Mesendoderm (in vitro differentiated cells): ENCODE measurements at regions not wholly inside any gene's neighbourhood (a gene's known extent, or its start where the extent isn't known, plus 50 kb on each side); places are given as distances from the start of the nearest gene placed in this dataset.

Experiments used
- DNase-seq: peaks from one replicate; pipeline ENCODE4 v3.0.0; 2013
- H2AK5ac ChIP-seq: 2 replicates; pipeline ENCODE4 v1.6.1; 2013; ENCODE audit warnings: low read length, inconsistent platforms
- H2BK120ac ChIP-seq: 2 replicates; pipeline ENCODE4 v1.6.1; 2013; ENCODE audit warnings: low read depth, mild to moderate bottlenecking, low read length, moderate library complexity, mixed read lengths
- H2BK15ac ChIP-seq: replicated peaks from 2 replicates; pipeline ENCODE4 v1.6.1; 2013; ENCODE audit warnings: low read depth, mild to moderate bottlenecking, moderate library complexity
- H2BK5ac ChIP-seq: 2 replicates; pipeline ENCODE4 v1.6.1; 2013; ENCODE audit warnings: low read length, inconsistent platforms
- H3K18ac ChIP-seq: 2 replicates; pipeline ENCODE4 v1.6.1; 2013; ENCODE audit warnings: mild to moderate bottlenecking, low read length, mixed read lengths
- H3K23ac ChIP-seq: one replicate; pipeline ENCODE4 v1.6.1; 2013; ENCODE audit warnings: low read length
- H3K27ac ChIP-seq: 2 replicates; pipeline ENCODE4 v1.5.1; 2013; ENCODE audit warnings: low read depth, mild to moderate bottlenecking, inconsistent platforms, low read length, moderate library complexity
- H3K27me3 ChIP-seq: 2 replicates; pipeline ENCODE4 v1.6.1; 2013; ENCODE audit warnings: low read length, control low read depth, mild to moderate bottlenecking, inconsistent platforms; ENCODE audit not compliant: insufficient read depth, poor library complexity
- H3K36me3 ChIP-seq: 2 replicates; pipeline ENCODE4 v1.6.1; 2013; ENCODE audit warnings: low read length, inconsistent platforms; ENCODE audit not compliant: control insufficient read depth, insufficient read depth
- H3K4ac ChIP-seq: one replicate; pipeline ENCODE4 v1.6.1; 2013; ENCODE audit warnings: low read depth, mild to moderate bottlenecking, low read length, moderate library complexity
- H3K4me1 ChIP-seq: 2 replicates; pipeline ENCODE4 v1.6.1; 2013; ENCODE audit warnings: low read depth, low read length, inconsistent platforms; ENCODE audit not compliant: control insufficient read depth
- H3K4me2 ChIP-seq: 2 replicates; pipeline ENCODE4 v1.6.1; 2013; ENCODE audit warnings: low read length
- H3K4me3 ChIP-seq: 2 replicates; pipeline ENCODE4 v1.5.1; 2013; ENCODE audit warnings: mild to moderate bottlenecking, low read length
- H3K56ac ChIP-seq: one replicate; pipeline ENCODE4 v1.6.1; 2013; ENCODE audit warnings: low read length
- H3K79me1 ChIP-seq: 2 replicates; pipeline ENCODE4 v1.6.1; 2013; ENCODE audit warnings: low read length, inconsistent platforms
- H3K79me2 ChIP-seq: 2 replicates; pipeline ENCODE4 v1.6.1; 2013; ENCODE audit warnings: mild to moderate bottlenecking, low read length; ENCODE audit not compliant: control insufficient read depth, insufficient read depth
- H3K9ac ChIP-seq: 2 replicates; pipeline ENCODE4 v1.6.1; 2013; ENCODE audit warnings: low read length, inconsistent platforms
- H4K5ac ChIP-seq: one replicate; pipeline ENCODE4 v1.6.1; 2013; ENCODE audit warnings: low read length
- H4K8ac ChIP-seq: one replicate; pipeline ENCODE4 v1.6.1; 2013; ENCODE audit warnings: low read depth, mild to moderate bottlenecking, control low read depth, low read length, moderate library complexity
- WGBS: extraction: QIAGEN DNeasy Blood & Tissue Kit; methylation state at CpG from one replicate; pipeline ENCODE4 v1.1.7; 2013; ENCODE audit warnings: low lambda C conversion rate, missing lambda C conversion rate; ENCODE audit not compliant: insufficient coverage; ENCODE audit errors: extremely low coverage; 5-methylcytosine and 5-hydroxymethylcytosine counted together

GRCh38 chr11:29319210-29319609, 697.6 kb downstream of the KCNA4 start:
- Histone ChIP-seq H2BK15ac (no peak overlapping the region), H2BK120ac (no peak overlapping the region), H3K36me3 (no peaks in the 10 kb centered on the region), H4K8ac (no peak overlapping the region), H3K27me3 (no peaks in the 10 kb centered on the region), H3K79me1 (no peaks in the 10 kb centered on the region), H3K4ac (no peak overlapping the region), H3K4me1 (no peaks in the 10 kb centered on the region), H3K4me2 (no peak overlapping the region), H2BK5ac (no peak overlapping the region), H3K27ac (no peak overlapping the region), H3K18ac (no peak overlapping the region), H4K5ac (no peak overlapping the region), H3K4me3 (no peak overlapping the region), H3K79me2 (no peaks in the 10 kb centered on the region), H3K56ac (no peak overlapping the region), H2AK5ac (no peak overlapping the region), H3K9ac (no peak overlapping the region), H3K23ac (no peak overlapping the region)
- no peak for DNase-seq
- WGBS, result no CpG with 5 or more reads among the region's 1 CpG

DNA sequence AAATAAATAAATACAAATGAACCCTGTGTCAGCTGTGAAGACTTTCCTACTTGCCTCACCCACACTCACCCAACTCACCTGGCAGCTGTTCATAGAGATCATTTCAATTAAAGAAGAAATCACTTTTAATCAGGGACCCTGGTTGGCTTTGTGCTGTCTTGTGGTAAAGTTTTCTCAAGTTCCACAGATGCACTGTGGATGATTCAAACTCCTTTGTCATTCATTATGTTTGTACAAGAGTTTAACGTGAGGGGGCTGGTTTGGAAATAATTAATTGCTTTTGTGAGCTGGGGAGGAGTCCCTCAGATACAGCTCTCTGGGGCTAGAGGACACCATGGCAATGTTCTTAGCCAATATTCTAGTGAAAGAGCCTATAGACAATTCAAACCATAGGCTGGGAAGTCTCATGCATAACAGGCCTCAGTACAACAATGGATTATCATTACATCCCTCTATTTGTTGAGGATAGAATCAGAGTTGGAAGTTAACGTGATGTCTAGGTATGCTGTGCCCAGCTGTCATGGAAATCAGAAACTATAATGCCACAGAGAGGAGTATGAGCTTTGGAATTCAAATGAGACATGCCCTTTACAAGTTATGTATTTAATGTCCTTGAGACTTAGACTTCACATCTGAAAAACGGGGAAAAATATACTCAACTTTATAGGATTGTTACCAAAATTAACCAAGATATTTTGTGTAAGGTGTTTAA, 698.5 kb downstream of the KCNA4 start:
- no peak overlapping the region for H4K5ac ChIP-seq
- H2BK120ac ChIP-seq, result no peak overlapping the region
- H3K4me2 ChIP-seq, result no peak overlapping the region
- no peak overlapping the region for H3K4me3 ChIP-seq
- H3K18ac ChIP-seq, result no peak overlapping the region
- no peak overlapping the region for H3K9ac ChIP-seq
- H2AK5ac ChIP-seq, result no peak overlapping the region
- no peaks in the 10 kb centered on the region for H3K36me3 ChIP-seq
- no peak overlapping the region for H4K8ac ChIP-seq
- H3K79me2 ChIP-seq, result no peaks in the 10 kb centered on the region
- WGBS, result no CpG with 5 or more reads among the region's 3 CpGs
- H2BK5ac ChIP-seq, result no peak overlapping the region
- no peaks in the 10 kb centered on the region for H3K4me1 ChIP-seq
- no peak overlapping the region for H3K4ac ChIP-seq
- H2BK15ac ChIP-seq, result no peak overlapping the region
- DNase-seq, result no peak
- H3K27ac ChIP-seq, result no peak overlapping the region
- no peaks in the 10 kb centered on the region for H3K27me3 ChIP-seq
- no peak overlapping the region for H3K23ac ChIP-seq
- H3K56ac ChIP-seq, result no peak overlapping the region
- no peaks in the 10 kb centered on the region for H3K79me1 ChIP-seq

DNA sequence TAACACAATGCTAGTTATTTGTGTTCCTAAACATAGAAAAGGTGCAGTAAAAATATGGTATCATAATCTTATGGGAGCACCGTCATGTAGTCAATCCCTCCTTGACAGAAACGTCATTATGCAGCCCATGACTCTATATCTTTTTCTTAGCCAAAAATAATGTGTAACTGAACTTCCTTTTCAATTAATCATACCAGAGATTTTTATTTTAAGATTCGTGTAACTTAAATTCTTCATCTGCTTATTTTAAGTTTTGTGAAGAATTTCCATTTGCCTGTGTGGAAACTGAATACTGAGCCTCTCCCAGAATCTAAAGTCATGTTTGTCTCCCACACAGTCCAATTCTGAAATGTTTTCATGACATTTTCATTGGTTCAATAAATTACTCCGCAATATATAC, 699.1 kb downstream of the KCNA4 start:
- no CpG with 5 or more reads among the region's 4 CpGs for WGBS
- H3K4me3 ChIP-seq, result no peak overlapping the region
- H3K79me2 ChIP-seq, result no peaks in the 10 kb centered on the region
- no peaks in the 10 kb centered on the region for H3K36me3 ChIP-seq
- no peak overlapping the region for H3K4ac ChIP-seq
- DNase-seq, result no peak
- H3K27me3 ChIP-seq, result no peaks in the 10 kb centered on the region
- no peak overlapping the region for H4K8ac ChIP-seq
- H2BK15ac ChIP-seq, result no peak overlapping the region
- no peak overlapping the region for H3K4me2 ChIP-seq
- H3K4me1 ChIP-seq, result no peaks in the 10 kb centered on the region
- no peak overlapping the region for H3K23ac ChIP-seq
- no peak overlapping the region for H3K9ac ChIP-seq
- H2BK5ac ChIP-seq, result no peak overlapping the region
- no peak overlapping the region for H2BK120ac ChIP-seq
- no peak overlapping the region for H3K56ac ChIP-seq
- H3K27ac ChIP-seq, result no peak overlapping the region
- no peak overlapping the region for H2AK5ac ChIP-seq
- no peak overlapping the region for H4K5ac ChIP-seq
- no peaks in the 10 kb centered on the region for H3K79me1 ChIP-seq
- H3K18ac ChIP-seq, result no peak overlapping the region

DNA sequence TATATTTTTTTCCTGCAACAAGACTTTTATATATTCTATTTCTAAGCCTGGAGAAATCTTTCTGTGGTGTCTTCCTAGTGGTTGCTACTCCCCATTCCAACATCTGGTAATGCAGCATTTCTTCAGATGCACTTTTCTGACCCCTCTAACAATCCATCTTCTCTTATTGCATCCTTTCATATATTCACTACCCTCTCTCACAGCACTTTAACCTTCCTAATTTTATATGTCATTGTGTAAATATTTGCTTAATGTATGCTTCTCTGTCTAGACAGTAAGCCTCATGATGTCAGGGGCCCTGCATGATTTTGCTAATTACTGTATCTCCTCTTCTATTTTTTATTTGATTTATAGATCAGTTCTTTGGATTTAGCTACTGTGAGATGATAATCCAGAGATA, 701.6 kb downstream of the KCNA4 start:
- no peaks in the 10 kb centered on the region for H3K79me2 ChIP-seq
- H3K9ac ChIP-seq, result no peak overlapping the region
- H3K79me1 ChIP-seq, result no peaks in the 10 kb centered on the region

GRCh38 chr11:29314211-29314610, 702.6 kb downstream of the KCNA4 start:
- H3K27me3 ChIP-seq, result no peaks in the 10 kb centered on the region
- H3K36me3 ChIP-seq, result no peaks in the 10 kb centered on the region
- no peak overlapping the region for H4K8ac ChIP-seq
- no CpG with 5 or more reads among the region's 1 CpG for WGBS
- no peak overlapping the region for H3K18ac ChIP-seq
- no peak overlapping the region for H2BK5ac ChIP-seq
- no peak overlapping the region for H3K23ac ChIP-seq
- H3K4me1 ChIP-seq, result no peaks in the 10 kb centered on the region
- no peak overlapping the region for H3K27ac ChIP-seq
- no peak overlapping the region for H3K4me3 ChIP-seq
- H2BK15ac ChIP-seq, result no peak overlapping the region
- no peak overlapping the region for H3K9ac ChIP-seq
- H3K79me2 ChIP-seq, result no peaks in the 10 kb centered on the region
- H2BK120ac ChIP-seq, result no peak overlapping the region
- no peak overlapping the region for H3K56ac ChIP-seq
- no peak overlapping the region for H2AK5ac ChIP-seq
- H4K5ac ChIP-seq, result no peak overlapping the region
- no peak overlapping the region for H3K4ac ChIP-seq
- no peak overlapping the region for H3K4me2 ChIP-seq
- no peaks in the 10 kb centered on the region for H3K79me1 ChIP-seq
- no peak for DNase-seq

More for the DNA sequence above, 701.6 kb downstream of the KCNA4 start:
- Histone ChIP-seq H3K27ac (no peak overlapping the region), H3K18ac (no peak overlapping the region), H2BK5ac (no peak overlapping the region), H2AK5ac (no peak overlapping the region), H3K4me1 (no peaks in the 10 kb centered on the region), H2BK15ac (no peak overlapping the region), H3K36me3 (no peaks in the 10 kb centered on the region), H4K5ac (no peak overlapping the region), H2BK120ac (no peak overlapping the region), H4K8ac (no peak overlapping the region), H3K27me3 (no peaks in the 10 kb centered on the region), H3K4me2 (no peak overlapping the region), H3K4ac (no peak overlapping the region), H3K4me3 (no peak overlapping the region), H3K23ac (no peak overlapping the region), H3K56ac (no peak overlapping the region)
- no peak for DNase-seq

GRCh38 chr11:29312812-29313211, 704.0 kb downstream of the KCNA4 start:
- Histone ChIP-seq H3K4me2 (no peak overlapping the region), H3K56ac (no peak overlapping the region), H2BK15ac (no peak overlapping the region), H3K4me3 (no peak overlapping the region), H3K4me1 (no peaks in the 10 kb centered on the region), H3K4ac (no peak overlapping the region), H3K27ac (no peak overlapping the region), H2AK5ac (no peak overlapping the region), H3K79me1 (no peaks in the 10 kb centered on the region), H3K23ac (no peak overlapping the region), H2BK5ac (no peak overlapping the region), H3K27me3 (no peaks in the 10 kb centered on the region), H3K9ac (no peak overlapping the region), H3K79me2 (no peaks in the 10 kb centered on the region), H4K5ac (no peak overlapping the region), H4K8ac (no peak overlapping the region), H3K36me3 (no peaks in the 10 kb centered on the region), H3K18ac (no peak overlapping the region), H2BK120ac (no peak overlapping the region)
- DNase-seq, result no peak
